ENCODE measurements at regions not wholly inside any gene's neighbourhood (a gene's known extent, or its start where the extent isn't known, plus 50 kb on each side); places are given as distances from the start of the nearest gene placed in this dataset.

DNA sequence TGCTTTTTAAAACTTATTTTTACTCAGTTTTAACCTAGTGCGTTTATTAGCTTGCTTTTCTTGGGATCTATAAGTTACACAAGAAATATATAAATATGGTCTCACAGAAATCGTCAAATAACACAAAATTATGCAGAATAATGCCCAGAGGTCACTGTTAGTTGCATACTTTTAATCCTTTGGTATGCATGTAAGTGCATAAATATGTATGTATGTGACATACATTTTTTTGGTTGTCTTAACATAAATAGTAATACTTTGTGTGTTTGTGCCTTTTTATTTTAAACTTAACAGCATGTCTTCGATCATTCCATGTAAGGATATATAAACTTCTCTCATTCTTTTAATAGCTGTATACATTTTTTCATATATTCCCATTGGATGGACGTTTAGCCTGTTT is 459.6 kb downstream of the PCNX1 start:
- TF ChIP-seq CTCF (IDR thresholded peaks at IDR 0.05) (no peak), POLR2A (IDR thresholded peaks at IDR 0.05) (no peak)

Measured in prostate gland (tissue), 2 donors.